ENCODE measurements at regions not wholly inside any gene's neighbourhood (a gene's known extent, or its start where the extent isn't known, plus 50 kb on each side); places are given as distances from the start of the nearest gene placed in this dataset.

- Histone ChIP-seq H3K36me3 (ENCODE audit: control insufficient read depth, insufficient read depth, low read length) (no peaks in the 10 kb centered on the region), H3K4me3 (ENCODE audit: low read length) (no peak overlapping the region), H3K27me3 (ENCODE audit: control insufficient read depth, insufficient read depth, low read length, poor library complexity, severe bottlenecking) (no peaks in the 10 kb centered on the region), H3K4me1 (ENCODE audit: control insufficient read depth, insufficient read depth, low read length) (no peaks in the 10 kb centered on the region), H3K27ac (ENCODE audit: low read depth, low read length) (no peak overlapping the region), H3K9ac (ENCODE audit: extremely low read depth, low read length, poor library complexity, severe bottlenecking) (no peak overlapping the region), H3K9me3 (ENCODE audit: control insufficient read depth, low read length) (no peaks in the 10 kb centered on the region)
- Mint-ChIP-seq H3K4me1 (no peaks in the 10 kb centered on the region), H3K9me3 (no peaks in the 10 kb centered on the region), H3K36me3 (ENCODE audit: low read depth) (no peaks in the 10 kb centered on the region), H3K27me3 (ENCODE audit: insufficient read depth) (no peaks in the 10 kb centered on the region), H3K4me3 (no peak overlapping the region), H3K27ac (no peak overlapping the region)
- WGBS, 2 experiments (ENCODE audit: insufficient coverage in 1 of 2, insufficient read length in 1 of 2), result 61 to 83% methylated on average over 1 of the region's 1 CpG
- DNase-seq, result no peak
- no peak for TF ChIP-seq CTCF (conservative IDR thresholded peaks at IDR 0.05)
Observed at GRCh38 chr5:66529182-66529581, 67.0 kb upstream of the MAST4 start.

GRCh38 chr5:66529704-66530103, 66.5 kb upstream of the MAST4 start:
- Mint-ChIP-seq H3K36me3 (ENCODE audit: low read depth) (no peaks in the 10 kb centered on the region), H3K4me1 (no peaks in the 10 kb centered on the region), H3K4me3 (no peak overlapping the region), H3K9me3 (no peaks in the 10 kb centered on the region), H3K27me3 (ENCODE audit: insufficient read depth) (no peaks in the 10 kb centered on the region), H3K27ac (no peak overlapping the region)
- no peak for TF ChIP-seq CTCF (conservative IDR thresholded peaks at IDR 0.05)
- Histone ChIP-seq H3K27me3 (ENCODE audit: control insufficient read depth, insufficient read depth, low read length, poor library complexity, severe bottlenecking) (no peaks in the 10 kb centered on the region), H3K4me1 (ENCODE audit: control insufficient read depth, insufficient read depth, low read length) (no peaks in the 10 kb centered on the region), H3K4me3 (ENCODE audit: low read length) (no peak overlapping the region), H3K27ac (ENCODE audit: low read depth, low read length) (no peak overlapping the region), H3K9me3 (ENCODE audit: control insufficient read depth, low read length) (no peaks in the 10 kb centered on the region), H3K9ac (ENCODE audit: extremely low read depth, low read length, poor library complexity, severe bottlenecking) (no peak overlapping the region), H3K36me3 (ENCODE audit: control insufficient read depth, insufficient read depth, low read length) (no peaks in the 10 kb centered on the region)
- no peak for DNase-seq
- 88 to 96% methylated on average over 1 to 2 of the region's 2 CpGs for WGBS, 2 experiments (ENCODE audit: insufficient coverage in 1 of 2, insufficient read length in 1 of 2)

- Histone ChIP-seq H3K9me3 (ENCODE audit: control insufficient read depth, low read length) (no peaks in the 10 kb centered on the region), H3K4me1 (ENCODE audit: control insufficient read depth, insufficient read depth, low read length) (no peaks in the 10 kb centered on the region), H3K36me3 (ENCODE audit: control insufficient read depth, insufficient read depth, low read length) (no peaks in the 10 kb centered on the region), H3K27me3 (ENCODE audit: control insufficient read depth, insufficient read depth, low read length, poor library complexity, severe bottlenecking) (no peaks in the 10 kb centered on the region), H3K4me3 (ENCODE audit: low read length) (no peak overlapping the region), H3K27ac (ENCODE audit: low read depth, low read length) (no peak overlapping the region), H3K9ac (ENCODE audit: extremely low read depth, low read length, poor library complexity, severe bottlenecking) (no peak overlapping the region)
- DNase-seq, result no peak
- Mint-ChIP-seq H3K27ac (no peak overlapping the region), H3K36me3 (ENCODE audit: low read depth) (no peaks in the 10 kb centered on the region), H3K9me3 (peaks cover 9% of the 10 kb centered on the region), H3K27me3 (ENCODE audit: insufficient read depth) (no peaks in the 10 kb centered on the region), H3K4me3 (no peak overlapping the region), H3K4me1 (no peaks in the 10 kb centered on the region)
- no peak for TF ChIP-seq CTCF (conservative IDR thresholded peaks at IDR 0.05)
Observed at GRCh38 chr5:66538126-66538525, 58.1 kb upstream of the MAST4 start.

Measured in endodermal cell (in vitro differentiated cells).